ENCODE measurements at regions not wholly inside any gene's neighbourhood (a gene's known extent, or its start where the extent isn't known, plus 50 kb on each side); places are given as distances from the start of the nearest gene placed in this dataset.
"Not testable (repeated sequence)": the region's sequence is repeated elsewhere in the genome, so short reads cannot be mapped to it uniquely, and the experiment has no call there.

GRCh38 chr3:177476921-177477435 lies 279.7 kb upstream of the TBL1XR1 start:
- DNase-seq (ENCODE audit: low read depth in 2 of 2): no peak

GRCh38 chr3:177478170-177478867 lies 281.0 kb upstream of the TBL1XR1 start:
- DNase-seq (ENCODE audit: low read depth in 2 of 2): no peak

GRCh38 chr3:177479630-177480029 lies 282.3 kb upstream of the TBL1XR1 start:
- DNase-seq (ENCODE audit: low read depth in 2 of 2): no peak

- DNase-seq (ENCODE audit: low read depth in 2 of 2): no peak
Measured at GRCh38 chr3:177481329-177481728, 284.0 kb upstream of the TBL1XR1 start.

- no peak for DNase-seq (ENCODE audit: low read depth in 2 of 2)
Measured at GRCh38 chr3:177482048-177482691, 284.9 kb upstream of the TBL1XR1 start.

GRCh38 chr3:177483182-177483967 lies 286.1 kb upstream of the TBL1XR1 start:
- no peak for DNase-seq (ENCODE audit: low read depth in 2 of 2)

GRCh38 chr3:177484206-177484605 lies 286.9 kb upstream of the TBL1XR1 start:
- no peak for DNase-seq (ENCODE audit: low read depth in 2 of 2)

- DNase-seq (ENCODE audit: low read depth in 2 of 2): no peak
Measured at GRCh38 chr3:177484926-177485325, 287.6 kb upstream of the TBL1XR1 start.

GRCh38 chr3:177487635-177488186 lies 290.4 kb upstream of the TBL1XR1 start:
- DNase-seq (ENCODE audit: low read depth in 2 of 2): no peak

GRCh38 chr3:177488740-177489139 lies 291.5 kb upstream of the TBL1XR1 start:
- no peak for DNase-seq (ENCODE audit: low read depth in 2 of 2)

- DNase-seq (ENCODE audit: low read depth in 2 of 2): no peak
Measured at GRCh38 chr3:177490626-177491025, 293.3 kb upstream of the TBL1XR1 start.

GRCh38 chr3:177491296-177492032 lies 294.2 kb upstream of the TBL1XR1 start:
- no peak for DNase-seq (ENCODE audit: low read depth in 2 of 2)

- DNase-seq (ENCODE audit: low read depth in 2 of 2): no peak
Measured at GRCh38 chr3:177493091-177493490, 295.8 kb upstream of the TBL1XR1 start.

- no peak for DNase-seq (ENCODE audit: low read depth in 2 of 2)
Measured at GRCh38 chr3:177494216-177494615, 296.9 kb upstream of the TBL1XR1 start.

GRCh38 chr3:177495566-177495965 lies 298.3 kb upstream of the TBL1XR1 start:
- DNase-seq (ENCODE audit: low read depth in 2 of 2): no peak

GRCh38 chr3:177498037-177498857 lies 301.0 kb upstream of the TBL1XR1 start:
- DNase-seq (ENCODE audit: low read depth in 2 of 2): no peak

GRCh38 chr3:177499039-177499438 lies 301.8 kb upstream of the TBL1XR1 start:
- not testable (repeated sequence) for DNase-seq (ENCODE audit: low read depth in 2 of 2)

- no peak for DNase-seq (ENCODE audit: low read depth in 2 of 2)
Measured at GRCh38 chr3:177499779-177500423, 302.6 kb upstream of the TBL1XR1 start.

- DNase-seq (ENCODE audit: low read depth in 2 of 2): no peak
Measured at GRCh38 chr3:177510693-177511216, 313.5 kb upstream of the TBL1XR1 start.

Measured in stimulated activated CD8-positive, alpha-beta memory T cell treated with anti-CD3 and anti-CD28 coated beads, Interleukin-2, amount 100 ng/mL, for 48 hours (primary cell).